ENCODE measurements at regions not wholly inside any gene's neighbourhood (a gene's known extent, or its start where the extent isn't known, plus 50 kb on each side); places are given as distances from the start of the nearest gene placed in this dataset.

DNA sequence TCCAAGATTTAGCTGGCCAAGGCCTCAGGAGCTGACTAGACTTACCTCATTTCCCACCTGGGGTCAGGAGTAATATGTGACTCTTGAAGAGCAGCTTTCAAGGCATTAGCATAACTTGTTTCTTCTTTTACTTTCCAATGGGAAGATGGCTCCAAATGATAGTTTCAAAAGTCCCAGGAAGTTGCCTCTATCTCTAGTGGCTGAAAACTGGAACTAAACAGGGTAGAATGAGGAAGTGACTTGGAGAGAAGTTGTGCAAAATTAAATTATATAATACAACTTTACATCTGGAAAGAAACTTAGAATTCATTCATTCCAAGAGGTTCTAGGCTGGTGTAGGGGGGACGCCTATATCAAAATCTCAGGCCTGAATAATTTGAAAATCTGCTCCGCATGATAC is 250.1 kb upstream of the FMN2 start:
- Histone ChIP-seq H3K9me3 (no peaks in the 10 kb centered on the region), H3K36me3 (ENCODE audit: low read depth) (no peaks in the 10 kb centered on the region), H3K4me1 (ENCODE audit: low read depth) (no peaks in the 10 kb centered on the region), H3K4me3 (no peak overlapping the region)
- intact Hi-C loops (cut with DNase I, micrococcal nuclease), result no loop called here
- ATAC-seq, result no peak
- DNase-seq, result no peak
- TF ChIP-seq, protein P1, sequence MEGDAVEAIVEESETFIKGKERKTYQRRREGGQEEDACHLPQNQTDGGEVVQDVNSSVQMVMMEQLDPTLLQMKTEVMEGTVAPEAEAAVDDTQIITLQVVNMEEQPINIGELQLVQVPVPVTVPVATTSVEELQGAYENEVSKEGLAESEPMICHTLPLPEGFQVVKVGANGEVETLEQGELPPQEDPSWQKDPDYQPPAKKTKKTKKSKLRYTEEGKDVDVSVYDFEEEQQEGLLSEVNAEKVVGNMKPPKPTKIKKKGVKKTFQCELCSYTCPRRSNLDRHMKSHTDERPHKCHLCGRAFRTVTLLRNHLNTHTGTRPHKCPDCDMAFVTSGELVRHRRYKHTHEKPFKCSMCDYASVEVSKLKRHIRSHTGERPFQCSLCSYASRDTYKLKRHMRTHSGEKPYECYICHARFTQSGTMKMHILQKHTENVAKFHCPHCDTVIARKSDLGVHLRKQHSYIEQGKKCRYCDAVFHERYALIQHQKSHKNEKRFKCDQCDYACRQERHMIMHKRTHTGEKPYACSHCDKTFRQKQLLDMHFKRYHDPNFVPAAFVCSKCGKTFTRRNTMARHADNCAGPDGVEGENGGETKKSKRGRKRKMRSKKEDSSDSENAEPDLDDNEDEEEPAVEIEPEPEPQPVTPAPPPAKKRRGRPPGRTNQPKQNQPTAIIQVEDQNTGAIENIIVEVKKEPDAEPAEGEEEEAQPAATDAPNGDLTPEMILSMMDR (IDR thresholded peaks at IDR 0.05), result no peak

GRCh38 chr1:239843541-239843940 is 248.1 kb upstream of the FMN2 start:
- H3K4me1 ChIP-seq (ENCODE audit: low read depth), result no peaks in the 10 kb centered on the region
- H3K36me3 ChIP-seq (ENCODE audit: low read depth), result no peaks in the 10 kb centered on the region
- H3K4me3 ChIP-seq, result no peak overlapping the region
- TF ChIP-seq, protein P1 (IDR thresholded peaks at IDR 0.05), result no peak
- H3K9me3 ChIP-seq, result no peaks in the 10 kb centered on the region
- ATAC-seq (no peak), DNase-seq (no peak)
- intact Hi-C loops (cut with DNase I, micrococcal nuclease), result no loop called here

DNA sequence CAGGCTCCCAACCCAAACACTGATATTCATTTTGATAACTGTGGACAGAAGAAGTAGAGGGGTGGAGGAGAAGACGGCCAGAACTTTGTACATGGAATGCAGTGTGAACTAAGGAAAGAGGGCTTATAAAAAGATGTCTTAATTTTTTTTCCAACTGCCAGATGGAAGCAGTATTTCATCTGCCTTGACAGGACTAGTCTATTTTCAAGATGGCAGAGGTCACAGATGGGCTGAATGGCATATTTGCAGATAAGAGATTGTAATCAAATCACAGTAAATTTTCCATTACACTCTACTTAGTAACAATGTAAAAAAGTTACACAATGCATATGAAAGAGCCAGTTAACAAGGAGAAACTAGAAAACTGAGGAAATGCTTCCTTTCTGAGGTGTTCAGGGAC is 246.8 kb upstream of the FMN2 start:
- H3K9me3 ChIP-seq, result no peaks in the 10 kb centered on the region
- intact Hi-C loops (cut with DNase I, micrococcal nuclease), result no loop called here
- DNase-seq, result no peak
- TF ChIP-seq, protein P1 (IDR thresholded peaks at IDR 0.05), result no peak
- no peak for ATAC-seq
- H3K4me3 ChIP-seq, result no peak overlapping the region
- H3K36me3 ChIP-seq (ENCODE audit: low read depth), result no peaks in the 10 kb centered on the region
- H3K4me1 ChIP-seq (ENCODE audit: low read depth), result no peaks in the 10 kb centered on the region

- no peaks in the 10 kb centered on the region for H3K36me3 ChIP-seq (ENCODE audit: low read depth)
- intact Hi-C loops (cut with DNase I, micrococcal nuclease), result no loop called here
- ATAC-seq (no peak), DNase-seq (no peak)
- no peaks in the 10 kb centered on the region for H3K4me1 ChIP-seq (ENCODE audit: low read depth)
- no peaks in the 10 kb centered on the region for H3K9me3 ChIP-seq
- no peak overlapping the region for H3K4me3 ChIP-seq
- TF ChIP-seq, protein P1 (IDR thresholded peaks at IDR 0.05), result no peak
These were observed 236.8 kb upstream of the FMN2 start for GRCh38 chr1:239854922-239855321.

DNA sequence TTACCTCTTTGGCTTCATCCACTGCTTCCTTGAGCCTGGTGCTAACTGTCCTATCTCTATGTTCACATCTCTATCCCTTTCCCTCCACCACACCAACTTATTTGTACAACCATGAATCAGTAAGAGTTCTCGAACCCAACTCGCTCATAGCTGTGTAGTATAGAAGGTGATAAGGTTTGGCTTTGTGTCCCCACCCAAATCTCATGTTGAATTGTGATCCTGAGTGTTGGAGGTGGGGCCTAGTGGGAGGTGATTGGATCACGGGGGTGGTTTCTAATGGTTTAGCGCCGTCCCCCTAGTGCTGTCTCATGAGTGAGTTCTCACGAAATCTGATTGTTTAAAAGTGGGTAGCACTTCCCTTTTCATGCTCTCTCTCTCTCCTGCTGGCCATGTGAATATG is 235.6 kb upstream of the FMN2 start:
- no peak for ATAC-seq
- intact Hi-C loops (cut with DNase I, micrococcal nuclease), result no loop called here
- TF ChIP-seq, protein P1 (IDR thresholded peaks at IDR 0.05), result no peak
- Histone ChIP-seq H3K4me1 (ENCODE audit: low read depth) (no peaks in the 10 kb centered on the region), H3K9me3 (no peaks in the 10 kb centered on the region), H3K36me3 (ENCODE audit: low read depth) (no peaks in the 10 kb centered on the region), H3K4me3 (no peak overlapping the region)
- no peak for DNase-seq

DNA sequence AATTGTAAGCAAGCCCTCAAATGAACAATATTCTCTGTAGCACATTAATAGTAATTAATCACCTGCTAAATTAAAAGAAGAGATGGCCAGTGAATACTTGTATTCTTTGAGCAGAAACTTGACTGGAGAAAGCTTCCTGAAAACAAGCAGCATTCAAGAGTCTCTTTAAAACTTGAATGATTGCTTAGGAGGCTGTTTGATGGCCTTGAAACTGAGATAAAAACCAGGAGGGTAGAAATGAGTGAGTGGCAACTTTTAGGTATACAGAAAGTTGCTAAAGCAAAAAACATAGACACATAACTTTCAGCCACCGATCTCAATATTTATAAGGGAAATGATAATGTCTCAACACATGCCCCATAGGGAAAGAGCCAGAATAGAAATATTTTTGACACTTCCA is 234.8 kb upstream of the FMN2 start:
- Histone ChIP-seq H3K36me3 (ENCODE audit: low read depth) (no peaks in the 10 kb centered on the region), H3K9me3 (no peaks in the 10 kb centered on the region), H3K4me3 (no peak overlapping the region), H3K4me1 (ENCODE audit: low read depth) (no peaks in the 10 kb centered on the region)
- no peak for ATAC-seq
- TF ChIP-seq, protein P1 (IDR thresholded peaks at IDR 0.05), result no peak
- DNase-seq, result no peak
- intact Hi-C loops (cut with DNase I, micrococcal nuclease), result no loop called here
